GM13976 (cell line): ENCODE measurements at regions not wholly inside any gene's neighbourhood (a gene's known extent, or its start where the extent isn't known, plus 50 kb on each side); places are given as distances from the start of the nearest gene placed in this dataset.

ENCODE experiments used
- DNase-seq: peaks from one replicate; pipeline ENCODE4 v3.0.0; 2012; ENCODE audit warnings: low spot score
- in situ Hi-C: fragments of 300-500 bp; cut with MboI; formaldehyde crosslinking; loops from one replicate; pipeline ENCODE4 v1.12.0; 2022; ENCODE audit warnings: low sequenced_read_pairs, mixed read lengths, inconsistent platforms; ENCODE audit not compliant: unreplicated experiment
- TF ChIP-seq, protein P1 (sequence below): IDR thresholded peaks from 2 replicates; pipeline ENCODE4 v1.5.1; 2012; ENCODE audit warnings: borderline replicate concordance, mild to moderate bottlenecking; ENCODE audit not compliant: insufficient read depth; ENCODE audit errors: extremely low read depth, missing control alignments, control extremely low read depth

GRCh38 chr2:226439337-226439736 is 360.3 kb downstream of the IRS1 start:
- no peak for DNase-seq
- in situ Hi-C loops, result no loop called here
- TF ChIP-seq, protein P1, sequence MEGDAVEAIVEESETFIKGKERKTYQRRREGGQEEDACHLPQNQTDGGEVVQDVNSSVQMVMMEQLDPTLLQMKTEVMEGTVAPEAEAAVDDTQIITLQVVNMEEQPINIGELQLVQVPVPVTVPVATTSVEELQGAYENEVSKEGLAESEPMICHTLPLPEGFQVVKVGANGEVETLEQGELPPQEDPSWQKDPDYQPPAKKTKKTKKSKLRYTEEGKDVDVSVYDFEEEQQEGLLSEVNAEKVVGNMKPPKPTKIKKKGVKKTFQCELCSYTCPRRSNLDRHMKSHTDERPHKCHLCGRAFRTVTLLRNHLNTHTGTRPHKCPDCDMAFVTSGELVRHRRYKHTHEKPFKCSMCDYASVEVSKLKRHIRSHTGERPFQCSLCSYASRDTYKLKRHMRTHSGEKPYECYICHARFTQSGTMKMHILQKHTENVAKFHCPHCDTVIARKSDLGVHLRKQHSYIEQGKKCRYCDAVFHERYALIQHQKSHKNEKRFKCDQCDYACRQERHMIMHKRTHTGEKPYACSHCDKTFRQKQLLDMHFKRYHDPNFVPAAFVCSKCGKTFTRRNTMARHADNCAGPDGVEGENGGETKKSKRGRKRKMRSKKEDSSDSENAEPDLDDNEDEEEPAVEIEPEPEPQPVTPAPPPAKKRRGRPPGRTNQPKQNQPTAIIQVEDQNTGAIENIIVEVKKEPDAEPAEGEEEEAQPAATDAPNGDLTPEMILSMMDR, result no peak

- DNase-seq, result no peak
- TF ChIP-seq, protein P1, result no peak
These were observed 364.5 kb downstream of the IRS1 start for GRCh38 chr2:226435146-226435545.

GRCh38 chr2:226434702-226435101 is 364.9 kb downstream of the IRS1 start:
- in situ Hi-C loops, result no loop called here
- TF ChIP-seq, protein P1, result no peak
- no peak for DNase-seq

More at GRCh38 chr2:226435146-226435545, 364.5 kb downstream of the IRS1 start:
- in situ Hi-C loops, result no loop called here

GRCh38 chr2:226431288-226431948 is 368.2 kb downstream of the IRS1 start:
- TF ChIP-seq, protein P1, result no peak
- no peak for DNase-seq
- in situ Hi-C loops, result no loop called here

DNA sequence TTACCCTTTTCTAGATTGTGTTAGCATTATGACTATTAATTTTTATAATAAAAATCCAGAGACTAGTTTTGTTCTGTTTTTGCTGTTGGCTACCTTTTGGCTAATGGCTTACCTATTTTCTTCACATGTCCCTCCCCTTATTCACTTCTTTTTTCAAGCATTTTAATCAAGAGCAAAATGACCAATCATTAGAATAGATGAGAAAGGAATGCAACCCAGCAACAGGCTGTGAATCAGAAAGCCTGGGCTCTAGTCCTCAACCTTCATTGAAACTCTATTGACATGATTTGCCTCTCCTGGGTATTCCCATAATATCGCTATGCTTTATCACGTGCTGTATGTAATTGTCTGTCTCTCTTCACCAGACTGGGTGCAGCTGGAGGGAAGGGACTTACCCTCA is 370.1 kb downstream of the IRS1 start:
- in situ Hi-C loops, result no loop called here
- no peak for DNase-seq

GRCh38 chr2:226427538-226428307 is 371.9 kb downstream of the IRS1 start:
- in situ Hi-C loops, result no loop called here
- TF ChIP-seq, protein P1, result no peak
- no peak for DNase-seq

More for the DNA sequence above, 370.1 kb downstream of the IRS1 start:
- TF ChIP-seq, protein P1, result no peak
